HG02642 (cell line): ENCODE measurements at regions not wholly inside any gene's neighbourhood (a gene's known extent, or its start where the extent isn't known, plus 50 kb on each side); places are given as distances from the start of the nearest gene placed in this dataset.
"Not testable (repeated sequence)": the region's sequence is repeated elsewhere in the genome, so short reads cannot be mapped to it uniquely, and the experiment has no call there.

Experiments used
- ATAC-seq: cut with Tn5 transposase; IDR thresholded peaks from one replicate; pipeline ENCODE4 v1.9.1; 2021; ENCODE audit warnings: mild to moderate bottlenecking; ENCODE audit not compliant: unreplicated experiment, poor library complexity

GRCh38 chr3:102885289-102885688 is 450.5 kb downstream of the ZPLD1 start:
- ATAC-seq: no peak

- ATAC-seq: no peak
Measured at GRCh38 chr3:102887431-102887830, 452.6 kb downstream of the ZPLD1 start.

DNA sequence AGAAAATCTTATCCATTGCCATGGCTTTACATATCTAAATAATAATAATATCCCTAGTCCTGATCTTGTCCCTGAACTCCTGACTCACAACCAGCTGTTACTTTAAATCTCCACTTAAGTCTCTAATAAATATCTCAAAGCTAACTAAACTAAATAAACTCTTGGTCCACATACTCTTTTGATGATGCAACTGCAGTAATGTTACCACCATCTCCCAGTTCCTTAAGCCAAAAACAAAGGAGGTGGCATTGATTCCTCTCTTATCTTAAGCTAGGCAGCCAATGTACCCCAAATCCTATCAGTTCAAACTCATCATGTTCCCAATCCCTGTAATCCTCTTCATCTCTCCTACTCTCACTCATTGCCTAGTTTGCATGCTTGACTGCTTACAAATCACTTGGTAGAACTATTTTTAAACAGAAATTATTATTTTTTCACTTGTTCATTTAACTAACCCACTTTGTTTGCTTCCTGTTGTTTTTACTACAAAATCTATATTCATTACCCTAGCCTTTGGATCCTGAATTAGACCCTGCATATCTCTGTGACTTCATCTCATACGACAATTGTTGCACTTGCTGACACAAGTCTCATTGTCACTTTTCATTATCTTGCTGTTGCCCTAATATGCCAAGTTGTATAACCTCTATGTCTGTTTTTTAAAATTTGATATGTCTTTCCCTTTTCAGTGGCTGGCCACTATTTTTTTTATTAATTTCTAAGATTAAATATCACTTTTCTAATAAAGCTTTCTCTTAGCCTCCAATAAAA is 462.2 kb downstream of the ZPLD1 start:
- ATAC-seq: no peak

- no peak for ATAC-seq
Measured at GRCh38 chr3:102904629-102905028, 469.8 kb downstream of the ZPLD1 start.

DNA sequence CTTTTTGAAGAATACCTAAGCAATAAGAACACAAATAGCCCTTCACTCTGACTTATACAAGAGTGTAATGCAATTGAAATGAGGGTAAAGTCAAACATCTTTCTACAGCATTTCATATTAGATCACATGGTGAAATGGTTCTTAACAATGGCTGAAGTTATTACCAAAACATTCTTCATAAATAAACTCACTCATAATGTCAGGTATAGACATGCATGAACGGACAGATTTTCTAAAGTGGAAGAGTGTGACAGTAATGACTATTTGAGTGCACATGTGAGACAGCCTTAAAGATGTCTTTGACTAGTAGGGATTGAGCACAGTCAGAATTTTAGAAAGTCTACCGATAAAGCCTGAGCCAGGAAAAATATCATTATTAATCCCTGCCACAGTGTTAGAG is 471.0 kb downstream of the ZPLD1 start:
- no peak for ATAC-seq

GRCh38 chr3:102906818-102907217 is 472.0 kb downstream of the ZPLD1 start:
- ATAC-seq: no peak

DNA sequence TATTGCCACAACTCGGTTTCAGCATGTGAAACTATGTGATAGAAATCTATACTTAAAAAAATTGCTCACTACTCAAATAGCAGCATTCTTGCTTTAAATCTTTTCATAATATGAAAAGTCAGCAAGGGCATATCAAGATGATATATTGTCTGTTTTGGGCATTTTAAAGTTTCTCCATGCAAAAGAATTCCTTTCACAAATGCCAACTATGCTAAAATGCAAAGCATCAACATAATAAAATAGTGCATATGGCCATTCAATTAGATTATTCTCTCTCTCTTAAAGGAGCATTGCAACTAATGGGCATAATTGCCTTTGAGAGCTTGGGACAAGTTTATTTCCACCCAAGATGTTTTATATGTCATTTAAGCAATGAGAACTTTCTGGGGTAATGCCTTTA is 475.1 kb downstream of the ZPLD1 start:
- ATAC-seq: no peak

GRCh38 chr3:102916532-102916931 is 481.7 kb downstream of the ZPLD1 start:
- ATAC-seq: no peak

GRCh38 chr3:102926618-102927017 is 491.8 kb downstream of the ZPLD1 start:
- no peak for ATAC-seq

- no peak for ATAC-seq
Measured at GRCh38 chr3:102933377-102933776, 498.6 kb downstream of the ZPLD1 start.

DNA sequence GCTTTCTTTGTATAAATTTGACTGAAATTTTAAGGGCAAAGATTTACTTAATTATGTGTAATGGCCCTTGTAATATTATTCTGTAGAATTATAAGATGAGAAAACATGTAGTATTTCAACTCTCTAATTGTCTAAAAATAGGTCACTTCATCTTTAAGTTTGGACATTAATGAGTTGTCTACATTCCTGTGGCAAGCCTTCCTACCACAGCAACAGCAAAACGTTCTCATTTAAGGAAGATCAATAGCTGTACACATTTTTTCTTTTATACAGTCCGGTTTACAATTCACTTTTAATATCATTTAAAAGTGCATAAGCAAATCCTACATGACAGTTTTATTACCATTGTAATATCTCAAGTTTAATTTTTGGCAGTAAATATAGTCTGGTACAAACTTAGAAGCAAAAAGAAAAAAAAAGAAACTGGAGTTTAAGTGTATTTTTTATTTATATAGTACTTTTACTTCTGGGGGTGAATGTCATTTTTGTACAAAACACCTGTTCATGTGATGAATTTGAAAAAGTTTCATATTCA is 501.8 kb downstream of the ZPLD1 start:
- ATAC-seq: no peak

GRCh38 chr3:102941786-102942185 is 507.0 kb downstream of the ZPLD1 start:
- no peak for ATAC-seq

GRCh38 chr3:102946445-102946844 is 511.6 kb downstream of the ZPLD1 start:
- ATAC-seq: not testable (repeated sequence)

GRCh38 chr3:102972350-102972749 is 537.5 kb downstream of the ZPLD1 start:
- no peak for ATAC-seq

- ATAC-seq: no peak
Measured at GRCh38 chr3:102974333-102974732, 539.5 kb downstream of the ZPLD1 start.

GRCh38 chr3:102979191-102979590 is 544.4 kb downstream of the ZPLD1 start:
- ATAC-seq: no peak

GRCh38 chr3:102979682-102980354 is 545.0 kb downstream of the ZPLD1 start:
- ATAC-seq: no peak

DNA sequence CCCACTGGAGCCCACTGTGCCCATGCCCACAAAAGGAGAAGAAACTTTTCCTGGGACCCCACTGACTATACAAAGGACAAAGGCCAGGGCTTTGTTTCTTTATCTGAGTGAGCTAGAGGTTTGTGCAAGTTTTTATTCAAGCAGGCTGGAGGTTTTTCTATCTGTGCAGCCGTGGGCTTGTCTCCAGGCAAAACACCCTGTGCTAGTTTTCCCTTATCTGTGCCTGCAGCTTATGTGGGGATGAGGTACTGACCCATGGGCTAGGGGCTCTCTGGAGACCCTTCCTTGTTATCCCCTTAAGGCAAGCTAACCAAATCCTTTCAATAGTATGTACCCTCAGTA is 545.5 kb downstream of the ZPLD1 start:
- no peak for ATAC-seq

GRCh38 chr3:103002425-103003176 is 567.8 kb downstream of the ZPLD1 start:
- no peak for ATAC-seq

DNA sequence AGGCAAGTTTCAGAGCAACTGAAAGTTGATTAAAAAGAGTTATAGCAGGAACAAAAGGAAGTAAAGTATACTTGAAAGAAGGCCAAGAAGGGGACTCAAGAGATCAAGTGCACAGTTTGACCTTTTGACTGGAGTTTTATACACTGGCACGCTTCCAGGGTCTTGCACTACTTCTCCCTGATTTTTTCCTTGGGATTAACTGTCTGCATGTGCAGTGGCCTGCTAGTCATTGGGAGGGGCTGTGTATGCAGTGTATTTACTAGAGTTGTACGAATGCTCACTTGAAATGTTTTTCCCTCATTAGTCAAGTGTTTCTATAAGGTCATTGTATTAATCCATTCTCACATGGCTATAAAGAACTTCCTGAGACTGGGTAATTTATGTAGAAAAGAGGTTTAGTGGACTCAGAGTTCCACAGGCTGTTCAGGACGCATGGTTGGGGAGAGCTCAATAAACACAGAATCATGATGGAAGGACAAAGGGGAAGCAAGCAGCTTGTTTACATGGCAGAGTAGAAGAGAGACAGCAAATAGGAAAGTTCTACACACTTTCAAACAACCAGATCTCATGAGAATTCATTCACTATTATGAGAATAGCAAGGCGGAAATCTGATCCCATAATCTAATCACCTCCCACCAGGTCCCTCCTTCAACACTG is 571.8 kb downstream of the ZPLD1 start:
- no peak for ATAC-seq

DNA sequence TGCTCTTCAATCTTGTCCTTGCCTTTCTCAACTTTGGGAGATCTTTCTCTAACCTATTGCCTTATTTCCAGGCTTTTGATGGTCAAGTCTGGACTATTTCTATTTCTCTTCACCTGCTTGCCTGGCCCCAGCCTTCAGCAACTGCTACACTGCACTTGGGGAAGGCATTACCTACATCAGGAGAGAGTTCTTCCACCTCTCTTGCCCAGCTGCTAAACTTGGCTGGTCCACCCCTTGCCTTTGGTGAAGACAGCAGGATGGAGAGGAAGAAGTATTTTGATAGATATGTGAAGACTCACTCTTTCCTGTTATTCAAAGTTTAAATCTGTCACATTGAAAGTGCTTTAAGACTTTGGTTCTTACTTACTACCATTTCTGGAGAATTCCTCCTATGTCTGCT is 574.8 kb downstream of the ZPLD1 start:
- no peak for ATAC-seq
